GM21723 (cell line): ENCODE measurements at regions not wholly inside any gene's neighbourhood (a gene's known extent, or its start where the extent isn't known, plus 50 kb on each side); places are given as distances from the start of the nearest gene placed in this dataset.

ENCODE experiments used
- ATAC-seq: cut with Tn5 transposase; IDR thresholded peaks from one replicate; pipeline ENCODE4 v1.9.1; 2021; ENCODE audit warnings: mild to moderate bottlenecking, moderate library complexity; ENCODE audit not compliant: unreplicated experiment

GRCh38 chr2:237262838-237263771, 150.9 kb downstream of the COL6A3 start:
- ATAC-seq = no peak

- no peak for ATAC-seq
Observed at GRCh38 chr2:237264480-237265219, 149.3 kb downstream of the COL6A3 start.

GRCh38 chr2:237268004-237268708, 145.8 kb downstream of the COL6A3 start:
- ATAC-seq = no peak

GRCh38 chr2:237269138-237269875, 144.7 kb downstream of the COL6A3 start:
- ATAC-seq = no peak

- ATAC-seq = no peak
Observed at GRCh38 chr2:237270520-237270919, 143.4 kb downstream of the COL6A3 start.

- ATAC-seq = no peak
Observed at GRCh38 chr2:237271698-237272652, 142.0 kb downstream of the COL6A3 start.
